NCI-H748 treated with DMSO at 0.1 percent for 48 hours (cell line): ENCODE measurements at regions not wholly inside any gene's neighbourhood (a gene's known extent, or its start where the extent isn't known, plus 50 kb on each side); places are given as distances from the start of the nearest gene placed in this dataset.
A peak's percentile ranks its signal among the peaks of the same experiment; 100 is the strongest.
"Not testable (repeated sequence)": the region's sequence is repeated elsewhere in the genome, so short reads cannot be mapped to it uniquely, and the experiment has no call there.

Source experiments
- DNase-seq: peaks from one replicate; lab custom pipeline; 2025; lab: John Stamatoyannopoulos, UW

DNA sequence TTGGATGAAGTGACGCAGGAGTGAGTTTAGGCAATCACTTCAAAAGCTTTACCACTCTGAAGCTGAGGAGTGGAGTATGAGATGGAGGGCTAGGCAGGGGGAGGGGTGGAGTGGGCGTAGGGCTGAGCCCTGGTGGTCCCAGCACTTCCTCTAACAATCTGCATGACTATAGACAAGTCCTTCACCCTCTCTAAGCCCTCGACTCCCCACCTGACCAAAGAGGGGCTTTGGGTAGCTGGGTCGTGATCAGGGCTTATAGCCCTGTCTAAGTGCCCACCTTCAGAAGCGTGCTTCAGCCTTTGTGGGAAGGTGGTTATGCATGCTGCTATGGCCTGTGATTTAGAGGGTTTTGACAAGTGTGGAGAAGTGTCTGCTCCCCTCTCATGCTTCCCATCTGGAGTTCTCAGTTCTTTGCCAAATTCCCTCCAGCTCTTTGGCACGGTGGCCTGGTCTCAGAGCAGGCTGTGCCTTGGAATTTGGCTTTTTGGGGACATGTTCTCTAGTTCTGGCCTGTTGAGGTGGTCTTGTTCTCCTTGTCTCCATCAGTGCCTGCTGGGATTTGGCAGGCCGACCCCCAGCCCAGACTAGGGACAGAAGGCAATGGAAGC, 53.0 kb downstream of the ACTBL2 start:
- no peak for DNase-seq

DNA sequence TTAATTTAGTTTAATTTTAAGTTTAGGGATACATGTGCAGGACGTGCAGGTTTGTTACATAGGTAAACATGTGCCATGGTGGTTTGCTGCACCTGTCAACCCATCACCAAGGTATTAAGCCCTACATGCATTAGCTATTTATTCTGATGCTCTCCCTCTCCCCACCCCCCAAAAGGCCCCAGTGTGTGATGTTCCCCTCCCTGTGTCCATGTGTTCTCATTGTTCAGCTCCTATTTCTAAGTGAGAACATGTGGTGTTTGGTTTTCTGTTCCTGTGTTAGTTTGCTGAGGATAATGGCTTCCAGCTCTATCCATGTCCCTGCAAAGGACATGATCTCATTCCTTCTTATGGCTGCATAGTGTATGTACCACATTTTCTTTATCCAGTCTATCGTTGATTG, 53.6 kb downstream of the ACTBL2 start:
- not testable (repeated sequence) for DNase-seq

DNA sequence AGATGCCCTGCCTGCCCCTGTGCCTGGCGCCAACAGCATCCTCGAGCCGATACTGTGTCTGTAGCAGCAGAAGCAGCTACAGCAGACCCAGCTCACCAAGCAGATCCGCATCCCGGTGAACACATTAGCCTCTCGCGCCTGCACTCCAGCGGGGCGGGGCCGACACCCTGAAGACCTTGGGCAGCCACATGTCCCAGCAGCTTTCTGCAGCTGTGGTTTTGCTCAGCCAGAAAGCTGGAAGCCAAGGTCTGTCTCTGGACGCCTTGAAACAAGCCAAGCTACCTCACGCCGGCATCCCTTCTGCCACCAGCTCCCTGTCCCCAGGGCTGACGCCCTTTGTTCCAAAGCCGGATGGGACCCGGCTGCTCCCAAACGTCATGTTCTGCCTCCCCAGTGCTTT, 59.6 kb downstream of the ACTBL2 start:
- DNase-seq, result peak; percentile 31

DNA sequence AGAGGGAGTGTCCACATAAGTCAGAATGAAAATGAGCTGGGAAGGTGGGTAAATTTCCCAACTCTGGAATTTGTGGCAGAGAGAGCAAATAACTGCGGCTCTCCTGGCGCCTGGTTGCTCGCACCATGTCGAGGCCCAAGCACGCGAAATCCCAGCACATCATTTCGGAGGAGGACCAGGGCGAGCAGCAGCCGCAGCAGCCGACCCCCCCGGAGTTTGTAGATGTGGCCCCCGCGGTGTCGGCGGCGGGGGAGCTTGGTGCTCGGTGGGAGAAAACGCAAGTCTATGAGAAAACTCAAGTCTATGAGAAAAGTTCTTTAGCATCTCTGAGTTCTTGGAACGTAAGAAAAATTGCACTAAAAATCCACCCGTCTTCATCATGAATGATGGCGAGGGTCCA, 60.3 kb downstream of the ACTBL2 start:
- no peak for DNase-seq

DNA sequence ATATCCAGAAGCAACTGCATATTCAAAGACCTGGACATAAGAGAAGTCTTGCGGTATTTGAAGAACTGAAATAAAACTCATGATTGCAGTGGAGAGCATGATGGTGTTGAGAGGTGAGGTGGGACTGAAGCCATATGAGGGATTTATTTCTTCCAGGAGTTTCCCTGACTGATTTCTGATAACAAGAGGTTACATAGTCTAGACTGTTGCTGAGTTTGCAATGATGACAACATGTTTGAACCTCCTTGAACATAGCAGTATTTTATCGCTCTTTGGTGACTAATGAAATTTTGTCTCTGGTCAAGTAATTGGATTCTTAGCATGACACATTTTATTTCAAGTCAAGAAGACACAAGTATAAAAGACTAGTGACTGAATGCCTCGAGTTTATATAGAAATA, 61.8 kb downstream of the ACTBL2 start:
- DNase-seq, result no peak

DNA sequence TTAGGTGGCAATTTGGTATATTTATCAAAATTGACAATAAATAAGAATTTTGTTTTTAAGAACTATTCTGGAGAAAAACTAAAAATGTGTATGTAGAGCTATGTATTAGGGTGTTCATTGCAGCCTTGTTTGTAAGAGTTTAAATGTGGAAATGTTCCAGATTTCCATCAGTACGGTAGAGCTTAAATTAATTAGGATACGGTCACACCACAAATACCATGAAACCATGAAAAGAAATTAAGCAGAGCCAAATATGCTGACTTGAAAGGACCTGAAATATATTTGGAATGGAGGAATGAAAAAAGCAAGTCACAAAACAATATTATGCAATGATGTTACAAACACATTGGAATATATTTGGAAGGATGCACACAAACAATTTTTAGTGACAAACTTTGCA, 64.6 kb downstream of the ACTBL2 start:
- no peak for DNase-seq

DNA sequence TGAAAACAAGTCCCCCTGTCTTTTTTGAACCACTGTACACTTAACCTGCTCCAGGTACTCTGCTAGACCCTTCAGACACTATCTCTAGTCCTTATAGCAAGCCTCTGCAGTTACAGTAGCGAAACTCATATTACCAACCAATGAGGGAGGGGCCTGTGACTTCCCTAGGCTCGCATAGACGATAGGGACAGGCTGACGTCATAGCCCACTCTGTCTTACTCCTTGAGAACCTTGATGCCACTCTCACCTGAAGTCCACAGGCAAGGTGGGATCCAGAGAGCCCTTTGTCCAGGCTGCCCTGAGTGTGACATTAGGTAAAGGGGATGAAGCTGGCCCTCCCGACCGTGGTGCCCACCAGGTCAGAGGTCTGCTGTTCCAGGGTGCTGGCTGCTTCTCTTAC, 65.3 kb downstream of the ACTBL2 start:
- no peak for DNase-seq

DNA sequence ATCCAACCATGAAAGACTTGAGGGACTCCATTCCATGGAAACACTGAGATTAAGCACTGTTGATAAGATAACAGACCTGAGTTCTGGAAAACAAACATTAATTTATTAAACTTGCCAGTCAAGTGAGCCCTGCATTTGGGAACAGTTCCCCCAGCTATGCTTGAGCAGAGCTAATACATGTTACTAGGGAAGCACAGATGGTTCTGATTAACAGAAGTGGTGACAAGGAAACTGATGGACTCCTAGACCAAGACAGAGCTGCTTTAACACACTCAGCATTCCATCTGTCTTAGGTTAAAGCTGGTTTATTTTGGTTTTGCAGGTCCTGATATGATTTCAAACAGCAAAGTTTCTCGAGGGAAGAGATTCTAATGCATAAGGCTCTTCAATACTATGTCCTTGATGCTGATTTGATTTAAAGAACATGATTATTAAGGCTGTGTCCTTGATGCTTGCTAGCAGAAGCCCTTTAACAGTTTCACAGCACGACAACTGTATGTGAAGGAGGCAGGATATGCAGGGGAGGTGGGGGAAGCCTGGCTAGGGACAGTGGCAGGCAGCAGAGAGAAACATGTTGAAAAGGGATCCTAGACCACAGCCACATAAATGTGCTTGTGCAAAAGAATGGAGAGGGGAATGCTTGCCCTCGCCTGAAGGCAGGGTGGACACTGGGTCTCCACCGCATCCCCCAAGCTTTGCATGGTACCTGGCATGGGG, 66.2 kb downstream of the ACTBL2 start:
- DNase-seq, result no peak

DNA sequence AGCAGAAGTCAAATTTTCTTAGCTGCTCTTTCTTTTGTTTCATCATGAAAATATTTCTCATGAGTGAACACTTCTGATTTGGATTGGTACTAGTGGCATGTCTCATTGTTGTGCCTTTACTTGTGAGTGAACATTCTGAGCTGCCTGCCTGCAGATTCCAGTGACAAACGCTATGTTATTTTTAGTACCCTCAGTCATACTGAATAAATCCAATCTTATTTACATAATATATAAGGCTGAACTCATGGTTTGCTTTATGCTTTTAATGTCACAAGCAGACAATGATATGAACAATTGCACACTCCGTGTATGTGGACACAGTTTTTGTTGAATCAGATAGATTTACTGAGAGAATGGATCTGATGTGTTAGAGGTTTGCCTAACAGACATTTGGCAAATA, 67.8 kb downstream of the ACTBL2 start:
- no peak for DNase-seq

DNA sequence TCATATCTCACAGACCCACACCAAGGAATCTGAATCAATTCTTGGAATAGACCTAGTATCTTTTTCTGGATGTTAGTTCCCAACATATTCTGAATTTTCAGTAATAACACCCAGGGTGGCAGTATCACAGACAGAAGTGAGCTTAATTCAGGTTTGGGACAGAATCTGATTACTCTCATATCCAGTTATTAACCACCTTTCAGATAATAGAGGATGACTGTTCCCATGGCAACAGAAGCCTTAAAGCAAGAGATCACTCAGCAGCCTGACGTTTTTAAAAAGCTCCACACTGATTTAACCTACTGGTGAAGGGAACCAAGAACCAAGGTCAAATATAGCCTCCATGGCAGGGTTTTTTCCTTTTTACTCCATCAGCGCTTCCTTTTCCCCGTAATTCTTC, 68.4 kb downstream of the ACTBL2 start:
- no peak for DNase-seq

DNA sequence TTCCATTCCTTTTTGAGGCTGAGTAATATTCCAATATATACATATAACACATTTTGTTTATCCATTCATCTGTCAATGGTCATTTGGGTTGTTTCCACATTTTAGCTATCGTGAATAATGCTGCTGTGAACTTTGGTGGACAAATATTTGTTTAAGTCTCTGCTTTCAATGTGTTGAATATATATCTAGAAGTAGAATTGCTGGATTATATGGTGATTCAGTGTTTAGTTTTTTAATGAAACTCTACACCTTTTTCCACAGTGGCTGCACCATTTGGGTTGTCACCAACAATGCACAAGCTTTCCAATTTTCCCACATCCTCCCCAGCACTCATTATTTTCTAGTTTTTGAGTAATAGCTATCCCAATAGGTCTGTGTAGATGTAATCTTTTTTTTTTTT, 69.5 kb downstream of the ACTBL2 start:
- no peak for DNase-seq

DNA sequence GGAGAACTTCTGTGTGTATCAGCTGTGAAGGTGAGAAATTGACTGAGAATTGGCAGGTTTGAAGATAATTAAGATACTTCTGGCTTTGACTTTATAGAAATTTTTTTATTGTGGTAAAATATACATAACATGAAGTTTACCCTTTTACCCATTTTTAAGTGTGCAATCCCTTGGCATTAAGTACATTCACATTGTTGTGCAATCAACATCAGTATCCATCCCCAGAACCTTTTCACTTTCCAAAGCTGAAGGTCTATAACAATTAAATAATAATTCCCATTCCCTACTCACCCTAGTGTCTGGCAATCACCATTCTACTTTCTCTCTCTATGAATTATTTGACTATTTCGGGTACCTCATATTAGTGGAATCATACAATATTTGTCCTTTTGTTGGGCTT, 69.9 kb downstream of the ACTBL2 start:
- no peak for DNase-seq

DNA sequence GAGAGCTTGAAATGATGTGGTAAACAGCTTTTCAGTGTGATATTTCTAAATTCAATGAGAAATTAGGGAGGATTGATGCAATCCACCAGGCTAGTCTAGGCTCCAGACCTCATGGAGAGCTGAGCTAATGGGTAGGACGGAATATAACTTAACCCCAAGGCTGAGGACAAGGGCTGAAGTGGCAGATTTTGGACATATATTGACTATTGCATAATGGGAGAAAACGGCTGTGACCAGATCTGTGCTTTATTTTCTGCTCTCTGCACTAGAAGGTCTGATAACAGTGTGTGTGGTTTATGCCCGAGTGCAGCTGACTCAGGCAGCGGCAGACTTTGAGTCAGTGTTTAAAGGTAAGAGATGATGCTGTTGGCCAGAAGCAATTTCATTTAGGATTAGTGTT, 70.6 kb downstream of the ACTBL2 start:
- no peak for DNase-seq

DNA sequence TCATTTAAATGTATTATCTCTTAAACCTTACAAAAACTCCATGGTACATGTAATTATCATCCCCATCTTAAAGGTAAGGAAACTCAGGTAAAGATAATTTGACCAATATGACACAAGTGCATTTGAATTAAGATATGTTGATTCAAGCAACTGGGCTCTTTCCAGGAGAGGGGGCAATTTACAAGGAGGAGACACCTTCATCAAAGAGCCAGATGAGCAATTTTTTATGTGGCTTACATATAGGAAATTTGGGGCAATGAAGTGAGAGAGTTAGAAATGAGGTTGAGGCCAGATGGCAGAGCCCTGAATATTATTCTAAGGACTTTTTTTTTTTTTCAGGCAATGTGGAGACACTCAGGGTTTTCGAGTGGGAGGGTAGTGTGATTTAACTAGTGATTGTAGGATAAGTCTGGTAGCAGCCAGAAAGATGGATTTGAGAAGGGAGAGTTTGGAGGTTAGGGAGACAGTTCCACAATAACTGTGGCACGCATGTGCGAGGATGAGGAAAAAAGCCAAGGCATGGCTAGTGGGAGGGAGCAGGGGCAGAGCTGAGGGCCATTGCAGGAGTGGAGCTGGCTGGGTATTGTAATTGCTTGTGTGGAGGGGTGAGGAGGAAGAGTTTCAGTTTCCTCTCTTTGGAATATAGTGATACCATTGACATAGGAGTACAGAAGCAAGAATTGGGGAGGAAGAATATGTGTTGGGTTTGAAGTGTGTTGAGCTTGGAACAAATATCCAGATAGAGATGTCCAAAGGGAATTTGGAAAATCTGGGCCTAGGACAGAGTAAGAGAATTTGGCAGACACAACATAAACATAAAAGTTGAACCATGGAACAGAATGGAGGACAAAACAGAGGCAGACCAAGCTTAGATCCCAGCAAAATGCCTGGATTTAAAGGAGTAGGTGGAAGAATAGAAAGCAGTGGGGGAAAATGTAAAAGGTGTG, 72.0 kb downstream of the ACTBL2 start:
- DNase-seq, result no peak

DNA sequence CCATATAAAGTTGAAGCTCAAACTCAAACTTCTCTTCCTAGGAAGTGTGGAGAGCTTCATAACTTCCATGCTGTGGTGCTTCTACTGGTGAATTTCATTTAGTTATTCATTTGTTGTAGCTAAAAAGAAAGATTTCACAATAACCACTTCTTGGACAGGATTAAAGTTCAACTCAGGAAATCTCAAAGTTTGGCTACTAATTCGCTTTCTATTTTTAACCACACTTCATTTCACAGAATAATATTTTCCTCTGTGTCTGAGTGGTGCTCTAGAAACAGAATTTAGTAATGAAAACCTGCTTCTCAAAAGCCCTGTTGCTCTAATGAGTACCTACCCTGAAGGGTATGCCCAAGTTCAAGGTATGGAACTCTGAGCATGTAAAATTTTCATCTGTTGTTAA, 73.9 kb downstream of the ACTBL2 start:
- no peak for DNase-seq

DNA sequence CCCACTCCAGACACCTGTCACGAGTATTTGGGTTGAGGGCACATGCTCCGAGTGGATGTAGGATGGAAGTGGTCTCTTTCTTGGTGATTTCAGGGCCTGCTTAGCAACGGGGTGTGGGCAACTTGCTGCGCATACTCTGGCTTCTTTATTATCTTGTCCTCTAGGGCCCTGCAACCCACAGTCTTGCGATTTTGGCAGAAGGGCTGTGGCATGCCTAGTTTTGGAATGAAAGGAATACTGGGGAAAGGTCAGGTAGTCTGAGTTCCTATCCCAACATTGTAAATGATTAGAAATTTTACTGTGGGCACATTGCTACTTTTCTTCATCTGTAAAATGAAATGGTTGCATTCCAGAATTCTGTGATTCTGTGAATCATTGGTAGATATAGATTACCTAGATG, 74.3 kb downstream of the ACTBL2 start:
- no peak for DNase-seq

DNA sequence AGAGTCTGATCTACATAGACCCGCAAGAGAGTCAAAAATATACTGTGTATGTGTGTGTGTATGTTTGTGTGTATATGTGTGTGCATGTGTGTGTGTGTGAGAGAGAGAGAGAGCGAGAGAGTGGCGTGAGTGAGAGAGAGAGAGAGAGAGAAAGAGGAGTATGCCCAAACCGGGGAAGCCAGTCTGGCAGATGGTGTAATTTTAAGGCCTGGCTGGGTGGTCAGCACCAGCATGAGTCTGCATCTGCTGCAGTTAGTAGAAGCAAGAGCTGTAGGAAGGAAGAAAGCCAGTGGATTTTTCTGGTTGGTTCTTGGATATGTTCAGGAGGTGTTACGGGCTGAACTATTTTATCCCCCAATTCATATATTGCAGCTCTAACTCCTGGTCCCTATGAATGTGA, 75.2 kb downstream of the ACTBL2 start:
- no peak for DNase-seq

DNA sequence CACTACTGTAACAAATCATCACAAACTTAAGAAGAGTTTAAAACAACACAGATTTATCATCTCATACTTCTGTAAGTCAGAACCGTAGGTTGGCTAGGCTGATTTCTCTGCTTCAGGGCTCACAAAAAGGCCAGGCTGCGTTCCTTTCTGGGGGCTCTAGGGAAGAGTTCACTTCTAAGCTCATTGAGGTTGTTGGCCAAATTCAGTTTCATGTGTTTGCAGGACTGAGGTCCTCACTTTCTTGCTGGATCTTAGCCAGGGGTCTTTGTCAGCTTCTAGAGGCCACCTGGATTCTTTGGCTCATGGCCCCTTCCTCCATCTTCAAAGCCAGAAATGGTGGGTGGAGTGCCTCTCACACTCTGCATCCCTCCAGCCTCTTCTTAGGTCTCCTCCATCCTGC, 76.0 kb downstream of the ACTBL2 start:
- DNase-seq, result no peak

DNA sequence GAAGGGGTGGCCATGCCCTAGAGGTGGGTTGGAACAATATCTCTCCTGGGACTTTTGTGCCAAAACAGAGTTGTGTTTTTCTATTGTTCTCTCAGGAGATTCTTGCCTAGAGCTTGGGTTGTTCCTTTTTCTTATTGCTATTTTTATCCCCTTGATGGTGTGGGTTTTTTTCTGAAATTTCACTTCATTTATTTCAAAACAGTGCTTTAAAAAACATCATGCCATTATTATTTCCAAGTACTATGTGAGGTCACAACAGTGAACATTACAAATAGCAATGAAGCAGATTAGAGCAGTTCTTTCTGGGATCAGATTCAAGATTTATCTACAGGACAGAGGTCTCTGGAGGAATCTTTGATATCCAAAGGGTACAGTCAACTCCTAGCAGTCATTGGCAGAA, 76.6 kb downstream of the ACTBL2 start:
- no peak for DNase-seq

DNA sequence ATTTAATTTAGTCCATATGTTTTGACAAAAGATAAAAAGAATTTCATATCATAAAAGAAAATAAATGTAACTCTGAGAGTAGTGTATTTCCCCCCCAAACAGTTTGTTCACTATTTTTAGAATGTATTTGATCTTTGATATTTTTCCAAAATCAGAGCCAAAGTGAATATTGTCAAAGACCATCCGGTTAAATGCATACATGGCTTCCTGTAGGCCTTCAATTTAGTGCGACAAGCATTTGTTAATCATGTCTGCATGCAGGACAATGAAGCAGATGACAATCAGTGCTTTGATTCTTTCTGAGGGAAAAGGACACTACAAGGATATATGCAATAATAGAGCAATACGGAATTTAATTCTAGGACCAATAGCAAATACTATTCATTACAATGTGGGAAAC, 79.8 kb downstream of the ACTBL2 start:
- no peak for DNase-seq

DNA sequence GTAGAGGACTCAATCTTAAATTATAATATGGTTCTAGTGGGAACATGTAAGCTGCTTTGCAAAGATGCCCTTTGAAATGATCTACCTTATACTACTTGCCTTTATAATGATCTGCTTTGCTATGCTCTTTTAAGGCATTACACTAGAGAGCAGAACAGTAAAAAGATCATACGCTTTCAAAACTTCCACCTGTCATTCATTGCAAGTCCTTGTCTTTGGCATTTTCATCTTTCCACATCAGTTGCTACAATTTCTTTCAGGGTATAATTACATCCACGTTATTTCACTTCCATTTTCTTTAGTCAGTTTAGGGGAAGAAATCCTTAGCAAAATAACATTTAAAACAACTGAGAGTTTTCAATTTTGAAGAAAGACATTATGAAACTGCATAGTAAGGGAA, 80.3 kb downstream of the ACTBL2 start:
- DNase-seq, result no peak

DNA sequence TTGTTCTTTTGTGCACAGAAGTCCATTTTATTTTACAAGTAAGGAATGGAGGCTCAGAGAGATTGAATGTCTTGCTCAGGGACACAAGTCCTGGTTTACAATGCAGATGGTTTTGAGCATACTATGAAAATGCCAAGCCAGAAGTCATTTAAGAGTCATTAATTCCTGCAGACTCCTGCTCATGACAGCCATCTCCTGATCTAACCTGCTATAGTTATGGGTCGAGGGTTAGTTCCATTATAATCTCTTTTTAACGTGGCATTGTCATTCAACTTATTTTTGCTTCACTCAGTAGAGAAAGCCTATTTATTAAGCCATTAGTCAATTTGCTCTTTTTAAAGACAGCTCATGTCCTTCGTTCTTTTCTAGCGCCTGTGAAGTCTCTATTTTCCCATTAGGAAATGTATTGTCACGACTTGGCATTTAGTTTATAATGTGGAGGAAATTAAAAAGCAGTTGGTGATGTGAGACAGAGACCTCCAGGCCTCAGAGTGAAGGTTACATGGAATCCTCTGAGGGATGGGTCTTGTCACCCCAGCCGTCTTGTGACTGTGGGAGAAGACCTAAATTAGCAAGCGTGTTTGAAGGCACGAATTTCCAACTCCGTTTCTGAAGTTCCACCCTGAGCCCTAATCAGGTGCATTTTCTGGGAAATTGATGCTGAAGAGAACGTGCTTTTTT, 84.1 kb downstream of the ACTBL2 start:
- DNase-seq, result no peak

DNA sequence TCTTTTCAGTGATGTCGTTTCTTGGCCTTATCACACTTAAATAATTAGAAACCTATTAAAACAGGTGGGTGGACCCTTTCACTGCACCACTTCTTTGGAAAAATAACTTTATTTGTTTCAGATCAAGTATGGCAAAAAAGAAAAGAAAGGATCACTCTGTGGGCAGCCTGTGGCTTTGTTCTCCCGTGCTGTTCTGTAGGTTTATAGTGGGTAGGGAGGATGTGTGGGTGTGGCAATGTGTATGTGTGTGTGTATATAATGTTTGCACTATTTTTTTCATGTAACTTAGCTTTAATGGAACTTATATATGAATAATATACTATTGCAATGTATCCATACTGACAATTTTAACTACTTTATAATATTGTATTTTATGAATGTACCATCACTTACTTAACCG, 85.9 kb downstream of the ACTBL2 start:
- DNase-seq, result no peak
